GM13976 (cell line): ENCODE measurements at regions not wholly inside any gene's neighbourhood (a gene's known extent, or its start where the extent isn't known, plus 50 kb on each side); places are given as distances from the start of the nearest gene placed in this dataset.

ENCODE experiments used
- DNase-seq: peaks from one replicate; pipeline ENCODE4 v3.0.0; 2012; ENCODE audit warnings: low spot score
- in situ Hi-C: fragments of 300-500 bp; cut with MboI; formaldehyde crosslinking; loops from one replicate; pipeline ENCODE4 v1.12.0; 2022; ENCODE audit warnings: low sequenced_read_pairs, mixed read lengths, inconsistent platforms; ENCODE audit not compliant: unreplicated experiment
- TF ChIP-seq, protein P1 (sequence below): IDR thresholded peaks from 2 replicates; pipeline ENCODE4 v1.5.1; 2012; ENCODE audit warnings: borderline replicate concordance, mild to moderate bottlenecking; ENCODE audit not compliant: insufficient read depth; ENCODE audit errors: extremely low read depth, missing control alignments, control extremely low read depth

DNA sequence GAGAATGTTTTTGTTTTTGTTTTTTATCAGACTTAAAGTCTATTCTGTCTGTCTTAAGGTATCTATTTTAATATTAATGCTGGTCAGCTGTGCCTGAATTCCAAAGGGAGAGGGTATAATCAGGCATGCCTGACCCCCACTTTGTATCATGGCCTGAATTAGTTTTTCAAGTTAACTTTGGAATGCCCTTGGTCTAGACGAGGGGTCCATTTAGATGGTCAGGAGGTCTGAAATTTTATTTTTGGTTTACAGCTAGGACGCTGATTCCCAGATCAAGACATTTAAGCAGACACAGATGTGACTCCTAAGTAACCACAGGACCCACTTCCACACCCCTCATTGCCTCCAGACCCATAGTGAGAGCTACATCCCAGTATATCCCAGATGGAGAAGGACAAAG is 189.5 kb downstream of the ARHGAP12 start:
- TF ChIP-seq, protein P1, sequence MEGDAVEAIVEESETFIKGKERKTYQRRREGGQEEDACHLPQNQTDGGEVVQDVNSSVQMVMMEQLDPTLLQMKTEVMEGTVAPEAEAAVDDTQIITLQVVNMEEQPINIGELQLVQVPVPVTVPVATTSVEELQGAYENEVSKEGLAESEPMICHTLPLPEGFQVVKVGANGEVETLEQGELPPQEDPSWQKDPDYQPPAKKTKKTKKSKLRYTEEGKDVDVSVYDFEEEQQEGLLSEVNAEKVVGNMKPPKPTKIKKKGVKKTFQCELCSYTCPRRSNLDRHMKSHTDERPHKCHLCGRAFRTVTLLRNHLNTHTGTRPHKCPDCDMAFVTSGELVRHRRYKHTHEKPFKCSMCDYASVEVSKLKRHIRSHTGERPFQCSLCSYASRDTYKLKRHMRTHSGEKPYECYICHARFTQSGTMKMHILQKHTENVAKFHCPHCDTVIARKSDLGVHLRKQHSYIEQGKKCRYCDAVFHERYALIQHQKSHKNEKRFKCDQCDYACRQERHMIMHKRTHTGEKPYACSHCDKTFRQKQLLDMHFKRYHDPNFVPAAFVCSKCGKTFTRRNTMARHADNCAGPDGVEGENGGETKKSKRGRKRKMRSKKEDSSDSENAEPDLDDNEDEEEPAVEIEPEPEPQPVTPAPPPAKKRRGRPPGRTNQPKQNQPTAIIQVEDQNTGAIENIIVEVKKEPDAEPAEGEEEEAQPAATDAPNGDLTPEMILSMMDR: no peak
- no peak for DNase-seq
- in situ Hi-C loops: no loop called here

DNA sequence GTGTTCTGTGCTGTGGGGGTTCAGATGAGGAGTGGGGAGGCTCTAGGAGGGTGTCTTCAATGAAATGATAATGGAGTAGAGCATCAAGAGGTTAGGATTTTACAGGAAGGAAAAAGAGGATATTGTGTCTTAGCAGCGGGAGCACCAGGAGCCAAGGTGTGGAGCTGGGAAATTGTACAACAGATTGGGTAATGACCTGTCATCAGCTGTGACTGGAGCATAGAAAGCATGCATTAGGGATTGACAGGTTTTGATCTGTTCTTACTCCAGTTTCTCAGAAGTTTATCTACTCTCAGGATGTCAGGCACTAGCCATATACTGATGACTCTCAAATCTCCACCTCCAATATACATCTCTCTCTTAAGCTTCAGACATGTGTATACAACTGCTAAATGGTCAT is 196.9 kb downstream of the ARHGAP12 start:
- TF ChIP-seq, protein P1: no peak
- no peak for DNase-seq
- in situ Hi-C loops: no loop called here

DNA sequence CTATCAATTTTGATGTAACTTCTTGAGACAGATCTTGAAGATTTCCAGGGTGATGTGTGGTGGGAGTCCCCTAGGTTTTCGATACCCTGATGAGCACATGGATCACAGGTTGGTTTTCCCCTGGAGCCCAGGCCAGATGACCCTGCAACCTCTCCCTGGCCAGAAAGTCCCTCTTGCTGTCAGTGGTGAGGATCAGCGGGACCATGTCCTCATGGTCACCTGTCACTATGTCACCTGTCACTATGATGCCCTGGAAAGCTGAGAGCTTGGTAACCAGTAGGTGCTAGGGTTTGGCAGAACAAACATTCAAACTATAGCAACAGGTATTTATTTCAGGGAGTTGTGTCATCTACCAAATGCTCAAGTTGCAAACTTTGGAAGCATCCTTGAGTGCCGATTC is 197.9 kb downstream of the ARHGAP12 start:
- in situ Hi-C loops: no loop called here
- TF ChIP-seq, protein P1: no peak
- no peak for DNase-seq

DNA sequence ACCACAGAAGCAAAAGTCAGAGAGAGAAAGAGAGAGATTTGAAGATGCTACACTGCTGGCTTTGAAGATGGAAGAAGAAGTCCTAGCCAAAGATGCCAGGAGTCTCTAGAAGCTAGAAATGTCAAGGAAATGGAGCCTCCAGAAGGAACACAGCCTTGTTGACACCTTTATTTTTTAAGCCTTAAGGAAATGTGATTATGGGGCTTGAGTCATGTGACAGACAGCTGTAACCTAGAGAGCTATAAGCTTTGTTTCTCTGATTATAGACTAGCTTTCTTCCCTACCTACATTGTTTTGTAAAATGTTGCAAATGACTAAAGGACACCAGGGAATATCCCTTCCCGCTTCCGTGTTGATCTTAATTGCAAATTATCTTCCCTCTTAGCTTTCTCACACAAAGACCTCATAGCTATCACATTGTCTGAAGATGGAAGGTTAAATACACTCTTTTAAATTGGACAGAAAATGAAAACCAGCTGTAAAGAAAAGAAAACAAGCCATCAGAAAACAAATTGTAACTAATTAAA is 199.9 kb downstream of the ARHGAP12 start:
- in situ Hi-C loops: no loop called here
- TF ChIP-seq, protein P1: no peak
- DNase-seq: no peak

DNA sequence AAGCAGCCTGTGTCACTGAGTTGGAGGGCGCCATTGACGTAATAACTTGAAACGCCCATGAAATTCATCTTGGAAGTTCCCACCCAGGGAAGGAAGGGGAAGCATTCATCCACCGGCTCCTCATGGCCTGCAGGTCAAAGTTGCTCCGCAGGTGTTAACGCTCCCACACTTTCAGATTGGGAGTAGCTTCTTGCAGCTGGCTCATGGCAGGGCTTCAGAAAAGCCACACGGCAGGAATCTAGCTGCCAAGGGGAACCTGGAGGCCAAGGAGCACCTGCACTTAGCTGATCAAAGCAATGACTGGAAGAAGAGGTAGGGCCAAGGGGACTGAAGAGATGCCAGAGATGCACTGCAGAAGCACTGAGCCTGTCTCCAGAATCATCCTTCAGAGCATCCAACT is 203.2 kb downstream of the ARHGAP12 start:
- TF ChIP-seq, protein P1: no peak
- DNase-seq: no peak
- in situ Hi-C loops: no loop called here

DNA sequence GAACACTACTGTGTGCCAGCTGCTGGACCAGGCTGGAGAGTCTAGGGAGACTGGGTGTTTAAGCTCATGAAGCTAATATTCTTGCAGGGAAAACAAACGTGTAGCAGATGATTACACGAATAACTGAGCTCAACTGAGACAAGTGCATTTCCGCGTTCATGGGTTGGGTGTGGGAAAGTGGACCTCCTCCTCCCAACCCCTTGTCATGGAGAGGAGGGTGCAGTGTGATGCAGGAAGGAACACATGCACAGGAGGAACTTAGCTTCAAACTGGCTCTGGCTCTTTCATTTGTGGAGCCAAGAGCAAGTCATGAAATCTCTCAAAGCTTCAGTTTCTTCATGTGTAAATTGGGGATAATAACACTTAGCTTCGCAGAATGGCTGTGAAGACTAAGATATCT is 204.3 kb downstream of the ARHGAP12 start:
- no peak for DNase-seq
- TF ChIP-seq, protein P1: no peak
- in situ Hi-C loops: no loop called here
